HG02938 (cell line): ENCODE measurements at regions not wholly inside any gene's neighbourhood (a gene's known extent, or its start where the extent isn't known, plus 50 kb on each side); places are given as distances from the start of the nearest gene placed in this dataset.
"Not testable (repeated sequence)": the region's sequence is repeated elsewhere in the genome, so short reads cannot be mapped to it uniquely, and the experiment has no call there.

Source experiments
- ATAC-seq: cut with Tn5 transposase; IDR thresholded peaks from one replicate; pipeline ENCODE4 v1.9.1; 2021; ENCODE audit warnings: mild to moderate bottlenecking, moderate library complexity; ENCODE audit not compliant: unreplicated experiment

DNA sequence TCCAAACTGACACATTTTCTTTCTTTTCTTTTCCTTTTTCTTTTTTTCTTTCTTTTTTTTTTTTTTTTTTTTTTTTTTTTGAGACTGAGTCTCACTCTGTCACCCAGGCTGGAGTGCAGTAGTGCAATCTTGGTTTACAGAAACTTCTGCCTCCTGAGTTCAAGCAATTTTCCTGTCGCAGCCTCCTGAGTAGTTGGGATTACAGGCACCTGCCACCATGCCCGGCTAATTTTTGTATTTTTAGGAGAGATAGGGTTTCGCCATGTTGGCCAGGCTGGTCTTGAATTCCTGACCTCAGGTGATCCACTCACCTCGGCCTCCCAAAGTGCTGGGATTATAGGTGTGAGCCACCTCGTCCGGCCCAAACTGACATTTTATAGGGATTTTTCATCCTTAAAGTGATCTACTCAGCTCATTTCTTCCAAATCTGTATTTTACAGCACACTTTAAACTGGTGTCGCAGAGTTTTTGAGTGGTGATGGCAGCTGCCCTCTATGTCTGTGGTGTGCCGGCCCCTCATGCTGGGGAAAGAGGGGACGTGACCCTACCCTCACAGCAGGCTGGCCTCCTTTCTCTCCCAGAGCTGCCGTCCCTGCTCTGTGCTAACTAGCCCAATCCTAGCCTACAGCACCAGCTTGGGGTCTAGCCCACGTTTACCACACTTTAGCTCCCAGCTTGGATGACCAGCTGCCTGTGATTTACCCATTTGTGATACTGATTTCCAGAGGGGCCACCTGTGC, 211.9 kb upstream of the HAAO start:
- not testable (repeated sequence) for ATAC-seq

DNA sequence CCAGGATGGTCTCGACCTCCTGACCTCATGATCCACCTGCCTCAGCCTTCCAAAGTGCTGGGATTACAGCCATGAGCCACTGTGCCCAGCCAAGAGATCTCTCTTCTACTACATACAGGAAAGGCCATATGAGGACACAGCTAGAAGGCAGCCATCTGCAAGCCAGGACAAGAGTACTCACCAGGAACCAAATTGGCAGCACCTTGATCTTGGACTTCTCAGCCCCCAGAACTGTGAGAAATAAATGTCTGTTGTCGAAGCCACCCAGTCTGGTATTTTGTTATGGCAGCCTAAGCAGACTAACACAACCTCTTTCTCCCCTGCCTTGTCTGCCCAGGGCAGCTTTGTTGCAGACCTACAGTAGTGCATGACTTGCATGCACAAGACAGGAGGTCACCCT, 211.3 kb upstream of the HAAO start:
- ATAC-seq: no peak

DNA sequence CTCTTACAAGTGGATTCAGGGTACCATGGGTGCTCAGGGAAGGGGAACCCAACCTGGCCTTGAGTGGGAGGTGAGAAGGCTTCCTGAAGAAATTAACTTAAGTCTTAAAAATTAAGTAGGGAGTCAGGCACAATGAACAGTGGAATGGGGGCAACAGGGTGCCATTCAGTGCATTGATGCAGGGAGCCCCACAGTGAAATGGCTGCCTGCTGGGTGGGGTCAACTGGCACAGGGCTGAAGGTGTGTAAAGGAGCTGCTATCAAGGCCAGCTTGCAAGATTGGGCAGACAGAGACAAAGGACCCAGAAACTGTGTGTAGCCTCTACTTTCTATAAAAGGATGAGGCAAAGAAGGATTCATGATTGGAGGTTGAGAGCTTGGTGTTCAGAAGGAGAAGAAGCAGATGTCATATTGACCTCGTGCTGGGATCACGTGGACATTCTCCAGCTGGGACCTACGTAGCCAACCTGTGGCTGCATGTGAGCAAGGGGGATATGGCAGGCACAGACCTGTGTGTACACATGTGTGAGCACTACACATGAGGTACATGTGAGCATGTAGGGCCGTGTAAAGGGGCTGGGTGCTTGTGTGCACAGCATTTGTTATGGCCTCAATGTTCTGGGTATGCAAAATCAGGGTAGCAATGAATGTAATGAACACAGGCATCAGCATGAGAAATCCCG, 209.5 kb upstream of the HAAO start:
- no peak for ATAC-seq

DNA sequence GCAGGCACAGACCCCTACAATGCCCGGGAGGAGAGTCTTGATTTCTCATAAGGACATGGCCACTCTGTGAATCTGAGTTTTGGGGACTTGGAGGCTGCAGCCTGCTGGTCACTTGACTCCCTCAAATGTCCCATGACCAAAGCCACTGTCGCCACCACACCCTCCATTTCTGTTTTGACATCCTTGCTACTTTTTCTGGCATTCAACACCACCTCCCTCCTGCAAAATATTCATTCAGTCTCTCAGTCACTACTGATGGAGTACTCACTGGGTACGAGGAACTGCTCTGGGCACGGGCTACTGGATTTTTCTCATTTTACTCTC, 208.6 kb upstream of the HAAO start:
- ATAC-seq: no peak

DNA sequence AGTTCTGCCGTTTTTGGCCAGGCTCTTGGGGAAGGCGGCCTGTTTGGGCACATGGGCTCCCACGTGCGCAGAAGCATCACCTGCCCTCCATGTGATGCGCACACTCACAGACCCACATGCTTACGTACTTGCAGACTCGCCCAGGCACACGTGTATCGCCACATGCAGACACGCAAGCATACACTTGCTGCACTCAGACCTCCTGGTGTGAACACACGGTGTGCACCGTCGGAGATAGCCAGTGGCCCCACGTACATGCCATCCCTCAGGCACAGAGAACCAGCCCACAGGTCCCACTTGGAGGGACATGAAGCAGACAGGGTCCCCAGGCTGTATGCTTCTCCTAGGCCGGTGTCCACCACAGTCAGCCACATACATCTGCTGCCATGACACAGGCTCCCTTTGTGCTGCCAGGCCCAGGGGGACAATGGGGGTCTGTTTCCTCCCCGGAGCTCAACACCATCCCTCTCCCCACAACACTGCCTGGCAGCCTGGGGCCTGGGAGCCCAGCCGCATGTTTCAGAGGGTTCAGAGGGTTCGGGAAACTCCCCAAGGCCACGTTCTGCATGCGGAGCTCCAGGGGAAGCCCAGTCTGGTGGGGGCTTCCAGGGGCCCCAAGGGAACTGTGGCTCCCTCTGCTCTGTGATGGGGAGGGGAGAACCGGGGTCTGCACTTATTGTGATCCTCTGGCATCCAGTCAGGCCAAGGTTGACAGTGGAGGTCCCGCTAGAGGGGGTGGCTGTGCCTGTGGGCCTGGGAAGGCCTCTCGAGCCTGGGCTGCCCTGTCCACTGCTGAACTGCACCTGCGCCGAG, 208.1 kb upstream of the HAAO start:
- no peak for ATAC-seq

DNA sequence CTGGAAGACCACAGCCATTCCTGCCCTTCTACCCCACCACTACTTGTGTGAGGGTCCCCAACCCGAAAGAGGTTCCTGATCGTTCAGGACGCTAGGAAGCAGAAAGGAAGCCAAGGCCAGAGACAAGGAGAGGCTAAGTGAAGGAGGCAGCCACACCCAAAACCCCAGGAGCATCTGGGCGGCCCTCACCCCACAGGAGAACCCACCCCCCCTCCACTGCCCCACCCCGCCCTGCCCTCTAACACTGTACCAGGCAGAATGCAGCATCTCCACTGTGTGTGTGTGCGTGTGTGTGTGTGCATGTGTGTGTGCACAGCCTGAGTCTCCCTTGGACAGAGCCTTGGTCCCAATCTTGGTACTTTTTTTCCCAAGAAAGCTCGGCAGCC, 207.5 kb upstream of the HAAO start:
- no peak for ATAC-seq

DNA sequence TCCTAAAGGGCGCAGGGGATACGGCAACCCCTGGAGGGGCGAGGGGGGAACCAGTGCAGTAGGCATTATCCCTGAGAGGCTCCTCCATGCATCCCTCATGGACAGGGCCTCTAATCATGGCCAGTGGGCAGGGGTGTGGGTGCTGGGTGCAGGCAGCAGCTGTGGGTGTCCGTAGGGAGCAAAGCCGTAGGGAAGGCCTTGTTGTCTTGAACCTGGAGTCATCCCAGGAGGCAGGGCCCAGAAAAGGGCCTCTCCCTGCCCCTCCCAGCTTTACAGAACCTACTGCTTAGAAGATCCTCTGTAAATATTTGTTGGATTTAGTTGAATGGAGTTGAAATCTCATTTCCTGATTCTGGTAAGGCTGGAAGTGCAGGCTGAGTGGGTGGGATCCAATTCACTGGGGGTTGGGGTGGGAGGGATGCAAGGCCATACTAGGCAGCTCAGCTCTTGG, 207.0 kb upstream of the HAAO start:
- no peak for ATAC-seq

DNA sequence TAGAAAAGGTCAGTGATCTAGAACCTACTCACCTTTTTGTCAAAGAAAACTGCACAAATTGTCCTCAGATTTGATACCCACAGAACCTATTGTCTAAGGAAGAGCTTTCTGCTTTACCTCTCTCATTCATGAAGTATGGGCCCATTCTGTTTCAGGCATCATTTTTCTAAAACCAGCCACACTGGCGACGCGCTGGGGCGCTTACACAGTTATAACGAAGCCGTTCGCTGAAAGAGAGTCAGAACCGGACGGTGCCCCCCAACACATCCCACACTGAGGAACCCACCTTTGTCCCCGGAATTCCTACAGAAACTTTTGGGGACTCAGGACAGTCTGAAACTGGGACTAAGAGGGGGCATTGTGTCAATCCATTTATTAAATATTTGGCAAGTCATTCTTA, 206.3 kb upstream of the HAAO start:
- ATAC-seq: no peak

DNA sequence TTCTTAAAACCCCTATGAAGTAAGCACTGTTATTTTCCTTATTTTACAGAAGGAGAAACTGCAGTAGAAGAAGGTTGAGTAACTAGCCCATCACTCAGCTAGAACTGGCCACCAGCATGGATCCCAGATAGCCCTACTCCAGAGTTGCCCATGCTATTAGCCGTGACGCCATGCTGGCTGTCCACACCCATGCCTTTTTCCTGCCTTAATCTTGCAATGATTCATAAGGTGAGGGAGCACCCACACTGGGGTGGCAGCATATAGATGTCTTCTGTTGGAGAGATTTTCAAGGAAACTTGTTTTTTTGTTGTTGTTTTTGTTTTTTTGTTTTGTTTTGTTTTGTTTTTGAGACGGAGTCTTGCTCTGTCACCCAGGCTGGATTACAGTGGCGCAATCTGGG, 204.1 kb upstream of the HAAO start:
- no peak for ATAC-seq

DNA sequence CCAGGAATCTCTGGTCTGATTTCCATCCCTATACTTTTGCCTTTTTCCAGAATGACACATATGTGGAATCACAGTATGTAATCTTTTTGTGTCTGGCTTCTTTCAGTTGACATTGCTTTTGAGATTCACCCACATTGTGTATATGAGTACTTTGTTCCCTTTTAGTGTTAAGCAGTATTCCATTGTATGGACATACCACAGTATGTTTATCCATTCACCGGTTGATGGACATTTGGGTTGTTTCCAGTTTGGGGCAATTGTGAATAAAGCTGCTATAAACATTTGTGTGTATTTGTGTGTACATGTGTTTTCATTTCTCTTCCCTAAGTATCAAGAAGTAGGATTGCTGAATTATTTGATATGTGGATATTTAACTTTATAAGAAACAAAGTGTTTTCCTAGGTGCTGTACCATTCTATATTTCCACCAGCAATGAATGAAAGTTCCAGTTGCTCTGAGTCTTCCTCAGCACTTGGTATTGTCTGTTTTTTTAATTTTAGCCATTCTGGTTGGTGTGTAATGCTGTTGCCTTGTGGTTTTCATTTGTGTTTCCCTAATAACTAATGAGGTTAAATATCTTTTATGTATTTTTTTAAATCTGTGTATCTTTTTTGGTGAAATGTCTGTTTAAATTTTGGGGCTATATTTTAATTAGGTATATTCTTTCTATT, 203.5 kb upstream of the HAAO start:
- ATAC-seq: no peak

DNA sequence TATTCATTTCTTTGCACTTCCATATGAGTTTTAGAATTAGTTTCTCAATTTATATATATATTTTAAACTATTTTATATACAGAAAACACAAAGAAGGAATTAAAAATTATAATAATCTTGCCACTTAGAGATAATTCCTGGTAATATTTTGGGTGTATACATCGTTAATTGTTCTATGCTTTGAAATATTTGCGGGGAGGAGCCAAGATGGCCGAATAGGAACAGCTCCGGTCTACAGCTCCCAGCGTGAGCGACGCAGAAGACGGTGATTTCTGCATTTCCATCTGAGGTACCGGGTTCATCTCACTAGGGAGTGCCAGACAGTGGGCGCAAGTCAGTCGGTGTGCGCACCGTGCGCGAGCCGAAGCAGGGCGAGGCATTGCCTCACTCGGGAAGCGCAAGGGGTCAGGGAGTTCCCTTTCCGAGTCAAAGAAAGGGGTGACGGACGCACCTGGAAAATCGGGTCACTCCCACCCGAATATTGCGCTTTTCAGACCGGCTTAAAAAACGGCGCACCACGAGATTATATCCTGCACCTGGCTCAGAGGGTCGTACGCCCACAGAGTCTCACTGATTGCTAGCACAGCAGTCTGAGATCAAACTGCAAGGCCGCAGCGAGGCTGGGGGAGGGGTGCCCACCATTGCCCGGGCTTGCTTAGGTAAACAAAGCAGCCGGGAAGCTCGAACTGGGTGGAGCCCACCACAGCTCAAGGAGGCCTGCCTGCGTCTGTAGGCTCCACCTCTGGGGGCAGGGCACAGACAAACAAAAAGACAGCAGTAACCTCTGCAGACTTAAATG, 197.1 kb upstream of the HAAO start:
- not testable (repeated sequence) for ATAC-seq

DNA sequence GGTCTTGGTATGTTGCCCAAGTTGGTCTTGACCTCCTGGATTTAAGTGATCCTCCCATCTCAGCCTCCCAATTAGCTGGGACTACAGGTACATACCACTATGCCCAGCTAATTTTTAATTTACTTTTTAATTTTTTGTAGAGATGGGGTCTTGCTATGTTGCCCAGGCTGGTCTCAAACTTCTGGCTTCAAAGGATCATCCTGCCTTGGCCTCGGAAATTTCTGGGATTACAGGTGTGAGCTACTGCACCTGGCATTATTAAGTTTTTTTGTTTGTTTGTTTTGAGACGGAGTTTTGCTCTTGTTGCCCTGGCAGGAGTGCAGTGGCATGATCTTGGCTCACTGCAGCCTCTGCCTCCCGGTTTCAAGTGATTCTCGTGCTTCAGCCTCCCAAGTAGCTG, 195.7 kb upstream of the HAAO start:
- not testable (repeated sequence) for ATAC-seq

DNA sequence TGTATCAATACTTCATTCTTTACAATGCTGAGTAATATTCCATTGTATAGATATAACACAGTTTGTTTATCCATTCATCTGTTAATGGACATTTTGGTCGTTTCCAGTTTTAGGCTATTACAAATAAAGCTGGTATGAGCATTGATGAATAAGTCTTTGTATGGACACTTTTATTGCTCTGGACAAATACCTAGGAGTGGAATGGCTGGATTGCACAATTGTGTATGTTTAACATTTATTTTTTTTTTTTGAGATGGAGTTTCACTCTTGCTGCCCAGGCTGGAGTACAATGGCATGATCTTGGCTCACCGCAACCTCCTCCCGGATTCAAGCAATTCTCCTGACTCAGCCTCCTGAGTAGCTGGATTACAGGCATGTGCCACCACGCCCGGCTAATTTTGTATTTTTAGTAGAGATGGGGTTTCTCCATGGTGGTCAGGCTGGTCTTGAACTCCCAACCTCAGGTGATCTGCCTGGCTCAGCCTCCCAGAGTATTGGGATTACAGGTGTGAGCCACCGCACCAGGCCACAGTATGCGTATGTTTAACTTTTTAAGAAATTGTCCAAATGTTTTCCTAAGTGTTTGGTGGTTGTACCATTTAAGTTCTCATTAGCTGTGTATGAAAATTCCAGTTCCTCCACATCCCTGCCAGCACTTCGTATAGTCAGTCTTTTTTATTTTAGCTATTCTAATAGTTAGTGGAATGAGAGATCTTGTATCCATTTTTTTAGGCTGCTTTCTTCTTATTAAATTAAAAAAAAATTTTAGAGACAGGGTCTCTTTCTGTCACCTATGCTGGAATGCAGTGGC, 194.9 kb upstream of the HAAO start:
- no peak for ATAC-seq

DNA sequence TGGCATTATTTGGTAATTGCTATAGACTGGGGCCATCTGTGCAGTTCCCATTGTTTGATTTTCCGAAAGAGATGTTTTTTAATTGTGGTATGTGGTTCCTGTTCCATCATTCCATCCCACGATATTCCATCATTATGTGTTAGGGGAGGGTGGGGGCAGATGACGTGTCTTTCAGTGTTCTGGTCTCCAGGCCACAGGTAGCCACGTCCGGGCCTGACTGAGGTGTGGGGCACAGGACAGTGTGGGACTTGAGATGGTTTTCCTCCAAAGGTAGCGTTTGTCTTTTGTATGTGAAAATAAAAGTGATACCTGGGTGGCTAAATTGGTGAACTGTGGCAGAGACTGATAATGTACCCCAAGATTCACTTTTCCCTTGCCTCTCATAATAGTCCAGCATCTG, 192.2 kb upstream of the HAAO start:
- ATAC-seq: no peak

DNA sequence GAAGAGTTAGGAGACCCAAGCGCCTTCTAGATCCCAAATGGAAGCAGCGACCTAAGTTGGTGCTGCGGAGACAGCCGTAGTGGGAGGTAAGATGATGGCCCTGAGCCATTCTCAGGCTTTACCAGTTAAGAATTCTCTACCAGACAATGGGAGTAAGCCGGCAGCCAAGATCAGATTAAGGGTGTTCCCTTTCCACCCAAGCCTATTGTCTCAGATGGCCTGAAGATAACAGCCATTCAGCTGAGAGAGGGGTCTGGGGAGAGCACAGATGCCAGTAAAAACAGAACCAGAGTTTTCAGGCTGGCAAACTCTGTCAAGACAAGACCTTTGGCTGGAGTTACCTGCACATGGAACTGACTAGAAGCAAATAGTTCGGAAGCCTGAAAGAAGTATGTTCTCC, 191.7 kb upstream of the HAAO start:
- no peak for ATAC-seq

DNA sequence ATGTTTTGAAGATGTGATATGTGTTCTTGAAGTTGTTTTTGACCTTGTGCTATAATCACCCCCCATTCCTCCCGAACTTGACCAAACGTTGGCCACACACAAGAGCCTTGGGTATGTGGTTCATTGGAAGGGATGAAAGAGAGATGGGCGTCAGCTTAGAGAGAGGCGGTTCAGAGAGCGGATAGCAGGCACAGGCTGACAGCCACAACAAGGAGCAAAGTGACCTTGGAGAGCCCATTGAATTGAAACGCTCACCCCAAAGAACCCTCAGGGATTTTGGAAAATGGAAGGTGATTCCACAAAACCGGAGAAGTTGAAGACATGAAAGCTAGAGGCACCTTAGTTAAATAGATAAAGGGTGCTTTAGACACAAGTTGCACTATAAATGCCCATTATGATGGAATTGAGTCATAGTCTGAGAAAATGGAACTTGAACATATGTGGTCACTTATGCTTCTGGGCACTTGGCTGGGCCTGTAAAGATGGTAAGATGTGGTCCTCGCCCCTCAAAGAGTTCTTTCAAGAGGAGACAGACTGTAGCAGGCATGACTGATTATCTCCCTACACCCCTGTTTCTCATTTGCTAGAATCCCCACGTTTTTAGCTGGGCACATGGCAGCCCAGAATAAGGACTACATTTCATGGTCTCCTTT, 188.5 kb upstream of the HAAO start:
- ATAC-seq: no peak

DNA sequence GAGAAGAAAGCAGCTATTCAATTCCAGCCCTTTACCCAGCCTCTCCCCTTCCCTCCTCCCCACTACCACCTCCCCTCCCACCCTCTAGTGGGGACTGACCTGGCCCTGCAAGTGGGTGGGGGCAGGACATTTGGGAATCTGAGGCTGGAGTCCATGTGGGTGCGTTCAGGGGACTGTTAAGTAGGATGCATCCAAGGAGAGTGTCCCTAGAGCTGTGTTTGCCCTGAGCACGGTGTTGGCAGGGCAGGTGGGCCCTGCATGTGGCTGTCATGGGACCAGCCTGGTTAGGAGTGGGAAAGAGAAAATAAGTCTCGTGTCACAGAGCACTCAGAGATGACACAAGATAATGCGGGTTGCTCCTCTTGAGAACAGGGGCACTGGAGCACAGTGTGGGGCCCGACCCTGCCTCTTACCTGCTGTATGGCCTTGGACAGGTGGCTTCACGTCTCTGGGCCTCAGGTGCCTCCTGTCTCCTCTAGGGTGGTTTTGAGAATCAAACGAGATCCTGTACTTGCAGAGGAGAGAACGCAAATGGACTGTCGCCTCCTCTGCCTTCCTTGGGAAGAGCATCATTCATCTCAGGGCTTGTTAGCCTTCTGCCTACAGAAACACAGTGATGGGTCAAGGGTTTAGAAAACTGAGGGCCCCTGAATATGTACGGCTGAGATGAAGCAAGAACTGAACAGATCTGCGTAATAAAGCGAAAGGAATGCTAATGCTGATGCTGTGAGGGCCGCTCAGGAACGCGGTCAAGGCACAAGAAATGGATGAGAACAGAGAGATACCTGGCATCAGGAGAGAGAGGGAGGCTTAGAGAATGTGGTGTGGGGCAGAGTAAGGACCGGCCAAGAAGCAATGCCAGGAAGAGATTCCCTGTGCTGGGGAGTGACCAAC, 187.7 kb upstream of the HAAO start:
- no peak for ATAC-seq

DNA sequence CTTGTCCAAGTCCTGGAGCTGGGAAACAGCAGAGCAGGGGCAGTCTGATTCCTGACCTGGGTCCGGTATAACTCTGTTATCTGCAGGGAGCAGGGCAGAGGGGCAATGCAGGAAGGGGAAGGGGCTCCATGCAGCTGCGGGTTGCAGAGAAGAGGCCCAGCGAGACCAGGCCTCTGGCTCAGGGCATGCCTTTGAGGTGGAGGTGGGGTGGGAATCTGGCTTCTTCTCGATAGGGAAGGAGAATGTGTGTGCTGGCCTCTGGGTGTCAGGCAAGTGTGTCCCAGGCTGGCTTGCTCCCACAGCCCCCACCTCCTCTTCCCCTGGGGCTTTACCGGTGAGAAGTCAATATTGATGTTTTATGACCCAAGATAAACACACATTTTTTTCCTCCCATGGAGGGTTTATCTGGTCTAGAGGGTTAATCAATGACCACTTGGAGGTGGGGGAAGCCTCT, 187.1 kb upstream of the HAAO start:
- no peak for ATAC-seq
